Activated naive CD8-positive, alpha-beta T cell treated with anti-CD3 and anti-CD28 coated beads, Interleukin-2, amount 50 U/mL, for 24 hours (primary cell): ENCODE measurements at regions not wholly inside any gene's neighbourhood (a gene's known extent, or its start where the extent isn't known, plus 50 kb on each side); places are given as distances from the start of the nearest gene placed in this dataset.

Experiments used
- ATAC-seq: fragments of 150-1000 bp; cut with Tn5 transposase; one replicate; pipeline ENCODE4 v1.10.0; 2021
- DNase-seq: peaks from one replicate; pipeline ENCODE4 v3.0.0; 2021
- H3K27ac Mint-ChIP-seq: one replicate; pipeline ENCODE4 v1.8.0; 2021; ENCODE audit warnings: mild to moderate bottlenecking, mixed read lengths
- H3K27me3 Mint-ChIP-seq: one replicate; pipeline ENCODE4 v1.8.0; 2021; ENCODE audit warnings: mixed read lengths
- H3K36me3 Mint-ChIP-seq: one replicate; pipeline ENCODE4 v1.8.0; 2021; ENCODE audit warnings: low read depth, mixed read lengths
- H3K4me1 Mint-ChIP-seq: one replicate; pipeline ENCODE4 v1.8.0; 2021; ENCODE audit warnings: mixed read lengths
- H3K4me3 Mint-ChIP-seq: one replicate; pipeline ENCODE4 v1.8.0; 2021; ENCODE audit warnings: mild to moderate bottlenecking, moderate library complexity, mixed read lengths
- H3K9me3 Mint-ChIP-seq: one replicate; pipeline ENCODE4 v1.8.0; 2021; ENCODE audit warnings: mixed read lengths

- Mint-ChIP-seq H3K27ac (no peak overlapping the region), H3K36me3 (no peaks in the 10 kb centered on the region), H3K4me1 (no peaks in the 10 kb centered on the region), H3K4me3 (no peak overlapping the region), H3K27me3 (peaks cover 9% of the 10 kb centered on the region), H3K9me3 (no peaks in the 10 kb centered on the region)
- no peak for DNase-seq
- ATAC-seq, result no peak
Measured at GRCh38 chr4:110675426-110675825, 52.5 kb upstream of the PITX2 start.

GRCh38 chr4:110676241-110676640 is 53.4 kb upstream of the PITX2 start:
- no peaks in the 10 kb centered on the region for H3K9me3 Mint-ChIP-seq
- DNase-seq (no peak), ATAC-seq (no peak)
- H3K27ac Mint-ChIP-seq, result no peak overlapping the region
- peaks cover 9% of the 10 kb centered on the region for H3K27me3 Mint-ChIP-seq
- no peaks in the 10 kb centered on the region for H3K4me1 Mint-ChIP-seq
- no peak overlapping the region for H3K4me3 Mint-ChIP-seq
- no peaks in the 10 kb centered on the region for H3K36me3 Mint-ChIP-seq

- Mint-ChIP-seq H3K4me1 (no peaks in the 10 kb centered on the region), H3K4me3 (no peak overlapping the region), H3K27ac (no peak overlapping the region), H3K27me3 (peaks cover 7% of the 10 kb centered on the region), H3K36me3 (no peaks in the 10 kb centered on the region), H3K9me3 (no peaks in the 10 kb centered on the region)
- ATAC-seq (no peak), DNase-seq (no peak)
Measured at GRCh38 chr4:110678517-110679227, 55.8 kb upstream of the PITX2 start.

- ATAC-seq, result no peak
- Mint-ChIP-seq H3K27me3 (peaks cover 7% of the 10 kb centered on the region), H3K9me3 (no peaks in the 10 kb centered on the region), H3K4me3 (no peak overlapping the region), H3K27ac (no peak overlapping the region), H3K36me3 (no peaks in the 10 kb centered on the region), H3K4me1 (no peaks in the 10 kb centered on the region)
- no peak for DNase-seq
Measured at GRCh38 chr4:110680265-110680664, 57.4 kb upstream of the PITX2 start.

- H3K4me1 Mint-ChIP-seq, result no peaks in the 10 kb centered on the region
- no peak for DNase-seq
- H3K27me3 Mint-ChIP-seq, result peaks cover 7% of the 10 kb centered on the region
- H3K9me3 Mint-ChIP-seq, result no peaks in the 10 kb centered on the region
- no peak overlapping the region for H3K27ac Mint-ChIP-seq
- no peak overlapping the region for H3K4me3 Mint-ChIP-seq
- ATAC-seq, result no peak
- no peaks in the 10 kb centered on the region for H3K36me3 Mint-ChIP-seq
Measured at GRCh38 chr4:110681381-110681780, 58.5 kb upstream of the PITX2 start.

GRCh38 chr4:110682311-110682710 is 59.4 kb upstream of the PITX2 start:
- ATAC-seq, result no peak
- H3K36me3 Mint-ChIP-seq, result no peaks in the 10 kb centered on the region
- no peaks in the 10 kb centered on the region for H3K4me1 Mint-ChIP-seq
- H3K9me3 Mint-ChIP-seq, result peaks cover 4% of the 10 kb centered on the region
- no peak overlapping the region for H3K27ac Mint-ChIP-seq
- peaks cover 7% of the 10 kb centered on the region for H3K27me3 Mint-ChIP-seq
- H3K4me3 Mint-ChIP-seq, result no peak overlapping the region
- no peak for DNase-seq

- H3K27ac Mint-ChIP-seq, result no peak overlapping the region
- no peaks in the 10 kb centered on the region for H3K4me1 Mint-ChIP-seq
- peaks cover 4% of the 10 kb centered on the region for H3K9me3 Mint-ChIP-seq
- no peaks in the 10 kb centered on the region for H3K36me3 Mint-ChIP-seq
- DNase-seq (no peak), ATAC-seq (no peak)
- peaks cover 7% of the 10 kb centered on the region for H3K27me3 Mint-ChIP-seq
- no peak overlapping the region for H3K4me3 Mint-ChIP-seq
Measured at GRCh38 chr4:110683601-110684000, 60.7 kb upstream of the PITX2 start.

GRCh38 chr4:110702326-110702725 is 79.4 kb upstream of the PITX2 start:
- ATAC-seq, result no peak
- Mint-ChIP-seq H3K4me1 (no peaks in the 10 kb centered on the region), H3K36me3 (no peaks in the 10 kb centered on the region), H3K9me3 (peaks cover 3% of the 10 kb centered on the region), H3K27ac (no peak overlapping the region), H3K4me3 (no peak overlapping the region), H3K27me3 (peaks cover 2% of the 10 kb centered on the region)
- DNase-seq, result no peak

GRCh38 chr4:110704748-110705439 is 82.0 kb upstream of the PITX2 start:
- no peak overlapping the region for H3K27ac Mint-ChIP-seq
- peaks cover 3% of the 10 kb centered on the region for H3K9me3 Mint-ChIP-seq
- DNase-seq, result no peak
- H3K36me3 Mint-ChIP-seq, result no peaks in the 10 kb centered on the region
- H3K4me1 Mint-ChIP-seq, result no peaks in the 10 kb centered on the region
- no peak overlapping the region for H3K4me3 Mint-ChIP-seq
- ATAC-seq, result no peak
- peaks cover 2% of the 10 kb centered on the region for H3K27me3 Mint-ChIP-seq

GRCh38 chr4:110705440-110705782 is 82.5 kb upstream of the PITX2 start:
- H3K9me3 Mint-ChIP-seq, result peaks cover 3% of the 10 kb centered on the region
- peaks cover 2% of the 10 kb centered on the region for H3K27me3 Mint-ChIP-seq
- DNase-seq (no peak), ATAC-seq (no peak)
- no peak overlapping the region for H3K27ac Mint-ChIP-seq
- no peak overlapping the region for H3K4me3 Mint-ChIP-seq
- H3K4me1 Mint-ChIP-seq, result no peaks in the 10 kb centered on the region
- H3K36me3 Mint-ChIP-seq, result no peaks in the 10 kb centered on the region

GRCh38 chr4:110710070-110710469 is 87.2 kb upstream of the PITX2 start:
- Mint-ChIP-seq H3K36me3 (no peaks in the 10 kb centered on the region), H3K4me3 (no peak overlapping the region), H3K4me1 (no peaks in the 10 kb centered on the region), H3K9me3 (no peaks in the 10 kb centered on the region), H3K27me3 (no peaks in the 10 kb centered on the region), H3K27ac (no peak overlapping the region)
- no peak for ATAC-seq
- DNase-seq, result no peak

- no peak for DNase-seq
- no peaks in the 10 kb centered on the region for H3K4me1 Mint-ChIP-seq
- H3K27ac Mint-ChIP-seq, result no peak overlapping the region
- no peaks in the 10 kb centered on the region for H3K9me3 Mint-ChIP-seq
- no peaks in the 10 kb centered on the region for H3K36me3 Mint-ChIP-seq
- H3K27me3 Mint-ChIP-seq, result no peaks in the 10 kb centered on the region
- no peak for ATAC-seq
- no peak overlapping the region for H3K4me3 Mint-ChIP-seq
Measured at GRCh38 chr4:110712486-110712885, 89.6 kb upstream of the PITX2 start.

GRCh38 chr4:110730318-110730717 is 107.4 kb upstream of the PITX2 start:
- H3K36me3 Mint-ChIP-seq, result no peaks in the 10 kb centered on the region
- H3K4me1 Mint-ChIP-seq, result no peaks in the 10 kb centered on the region
- peaks cover 4% of the 10 kb centered on the region for H3K9me3 Mint-ChIP-seq
- H3K27me3 Mint-ChIP-seq, result no peaks in the 10 kb centered on the region
- no peak for ATAC-seq
- no peak overlapping the region for H3K27ac Mint-ChIP-seq
- DNase-seq, result no peak
- H3K4me3 Mint-ChIP-seq, result no peak overlapping the region

GRCh38 chr4:110733901-110734300 is 111.0 kb upstream of the PITX2 start:
- Mint-ChIP-seq H3K9me3 (peaks cover 5% of the 10 kb centered on the region), H3K36me3 (no peaks in the 10 kb centered on the region), H3K27me3 (no peaks in the 10 kb centered on the region), H3K27ac (no peak overlapping the region), H3K4me1 (no peaks in the 10 kb centered on the region), H3K4me3 (no peak overlapping the region)
- DNase-seq, result no peak
- ATAC-seq, result no peak

- Mint-ChIP-seq H3K4me1 (no peaks in the 10 kb centered on the region), H3K27me3 (no peaks in the 10 kb centered on the region), H3K27ac (no peak overlapping the region), H3K36me3 (no peaks in the 10 kb centered on the region), H3K9me3 (peaks cover 9% of the 10 kb centered on the region), H3K4me3 (no peak overlapping the region)
- DNase-seq (no peak), ATAC-seq (no peak)
Measured at GRCh38 chr4:110735686-110736085, 112.8 kb upstream of the PITX2 start.
